ENCODE measurements at regions not wholly inside any gene's neighbourhood (a gene's known extent, or its start where the extent isn't known, plus 50 kb on each side); places are given as distances from the start of the nearest gene placed in this dataset.

GRCh38 chr18:60596928-60597327 lies 224.4 kb upstream of the MC4R start:
- no peak for DNase-seq
- BruUV-seq (replicated peaks) = no TSS peak
- no peaks in the 10 kb centered on the region for H3K9me3 Mint-ChIP-seq (ENCODE audit: unreplicated experiment)
- H3K4me1 Mint-ChIP-seq (ENCODE audit: low read depth, unreplicated experiment) = no peaks in the 10 kb centered on the region
- no peaks in the 10 kb centered on the region for H3K36me3 ChIP-seq (ENCODE audit: control insufficient read depth, insufficient read depth, low read length)
- H3K4me1 ChIP-seq = no peaks in the 10 kb centered on the region
- no peaks in the 10 kb centered on the region for H3K27me3 ChIP-seq (replicated peaks; ENCODE audit: control insufficient read depth, insufficient read depth, low read length)
- ChIA-PET POLR2A (no interaction called here), CTCF (no interaction called here)
- TF ChIP-seq CTCF (IDR thresholded peaks at IDR 0.05; ENCODE audit: insufficient read depth in 1 of 2, low read depth in 1 of 2, low read length in 1 of 2, severe bottlenecking in 1 of 2, unreplicated experiment in 1 of 2) = no peak
- no peak overlapping the region for H3K4me3 Mint-ChIP-seq (ENCODE audit: unreplicated experiment)
- no peaks in the 10 kb centered on the region for H3K27me3 Mint-ChIP-seq (ENCODE audit: insufficient read depth, unreplicated experiment)
- intact Hi-C loops (cut with micrococcal nuclease; ENCODE audit: unreplicated experiment) = no loop called here
- no peaks in the 10 kb centered on the region for H3K36me3 Mint-ChIP-seq (ENCODE audit: insufficient read depth, unreplicated experiment)
- no peak overlapping the region for H3K27ac Mint-ChIP-seq (ENCODE audit: unreplicated experiment)
- H3K4me3 ChIP-seq (ENCODE audit: low read depth, low read length) = no peak overlapping the region
- H3K9me3 ChIP-seq = no peaks in the 10 kb centered on the region

GRCh38 chr18:60599267-60599666 lies 226.7 kb upstream of the MC4R start:
- Mint-ChIP-seq H3K27ac (ENCODE audit: unreplicated experiment) (no peak overlapping the region), H3K27me3 (ENCODE audit: insufficient read depth, unreplicated experiment) (no peaks in the 10 kb centered on the region), H3K4me1 (ENCODE audit: low read depth, unreplicated experiment) (no peaks in the 10 kb centered on the region), H3K36me3 (ENCODE audit: insufficient read depth, unreplicated experiment) (no peaks in the 10 kb centered on the region), H3K4me3 (ENCODE audit: unreplicated experiment) (no peak overlapping the region), H3K9me3 (ENCODE audit: unreplicated experiment) (no peaks in the 10 kb centered on the region)
- no peaks in the 10 kb centered on the region for H3K4me1 ChIP-seq
- no peak for DNase-seq
- BruUV-seq (replicated peaks) = no TSS peak
- ChIA-PET CTCF (no interaction called here), POLR2A (no interaction called here)
- H3K27me3 ChIP-seq (replicated peaks; ENCODE audit: control insufficient read depth, insufficient read depth, low read length) = no peaks in the 10 kb centered on the region
- intact Hi-C loops (cut with micrococcal nuclease; ENCODE audit: unreplicated experiment) = no loop called here
- no peaks in the 10 kb centered on the region for H3K36me3 ChIP-seq (ENCODE audit: control insufficient read depth, insufficient read depth, low read length)
- no peak for TF ChIP-seq CTCF (IDR thresholded peaks at IDR 0.05; ENCODE audit: insufficient read depth in 1 of 2, low read depth in 1 of 2, low read length in 1 of 2, severe bottlenecking in 1 of 2, unreplicated experiment in 1 of 2)
- no peak overlapping the region for H3K4me3 ChIP-seq (ENCODE audit: low read depth, low read length)
- no peaks in the 10 kb centered on the region for H3K9me3 ChIP-seq

GRCh38 chr18:60599995-60600394 lies 227.4 kb upstream of the MC4R start:
- Mint-ChIP-seq H3K27me3 (ENCODE audit: insufficient read depth, unreplicated experiment) (no peaks in the 10 kb centered on the region), H3K4me3 (ENCODE audit: unreplicated experiment) (no peak overlapping the region), H3K36me3 (ENCODE audit: insufficient read depth, unreplicated experiment) (no peaks in the 10 kb centered on the region), H3K4me1 (ENCODE audit: low read depth, unreplicated experiment) (no peaks in the 10 kb centered on the region), H3K27ac (ENCODE audit: unreplicated experiment) (no peak overlapping the region), H3K9me3 (ENCODE audit: unreplicated experiment) (no peaks in the 10 kb centered on the region)
- CTCF ChIA-PET = no interaction called here
- POLR2A ChIA-PET = no interaction called here
- no peak for TF ChIP-seq CTCF (IDR thresholded peaks at IDR 0.05; ENCODE audit: insufficient read depth in 1 of 2, low read depth in 1 of 2, low read length in 1 of 2, severe bottlenecking in 1 of 2, unreplicated experiment in 1 of 2)
- Histone ChIP-seq H3K27me3 (replicated peaks; ENCODE audit: control insufficient read depth, insufficient read depth, low read length) (no peaks in the 10 kb centered on the region), H3K9me3 (no peaks in the 10 kb centered on the region), H3K36me3 (ENCODE audit: control insufficient read depth, insufficient read depth, low read length) (no peaks in the 10 kb centered on the region), H3K4me3 (ENCODE audit: low read depth, low read length) (no peak overlapping the region), H3K4me1 (no peaks in the 10 kb centered on the region)
- DNase-seq = no peak
- BruUV-seq (replicated peaks) = no TSS peak
- intact Hi-C loops (cut with micrococcal nuclease; ENCODE audit: unreplicated experiment) = no loop called here

Data from Caco-2 (cell line).